IPS DF 4.7 (cell line): ENCODE measurements at regions not wholly inside any gene's neighbourhood (a gene's known extent, or its start where the extent isn't known, plus 50 kb on each side); places are given as distances from the start of the nearest gene placed in this dataset.
"Not testable (repeated sequence)": the region's sequence is repeated elsewhere in the genome, so short reads cannot be mapped to it uniquely, and the experiment has no call there.

Experiments used
- DNase-seq: peaks from one replicate; pipeline ENCODE4 v3.0.0-alpha.2; 2013; ENCODE audit warnings: low spot score; ENCODE audit errors: extremely low read depth

GRCh38 chr10:62585211-62585775 lies 211.1 kb downstream of the ZNF365 start:
- no peak for DNase-seq

- no peak for DNase-seq
Observed at GRCh38 chr10:62587011-62587410, 212.8 kb downstream of the ZNF365 start.

DNA sequence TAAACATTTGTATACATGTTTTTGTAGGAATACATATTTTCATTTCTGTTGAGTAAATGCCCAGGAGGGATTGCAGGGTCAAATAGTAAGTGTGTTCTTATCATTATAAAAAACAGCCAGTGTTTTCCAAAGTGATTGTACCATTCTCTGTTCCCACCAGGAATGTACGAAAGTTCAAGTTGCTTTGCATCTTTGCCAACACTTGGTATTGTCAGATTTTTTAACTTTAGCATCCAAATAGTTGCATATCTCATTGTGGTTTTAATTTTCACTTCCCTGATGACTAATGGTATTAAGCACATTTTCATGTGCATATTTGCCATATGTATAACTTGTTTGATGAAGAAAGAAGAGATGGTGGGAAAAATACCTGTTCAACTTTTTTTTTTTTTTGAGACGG lies 213.9 kb downstream of the ZNF365 start:
- no peak for DNase-seq

DNA sequence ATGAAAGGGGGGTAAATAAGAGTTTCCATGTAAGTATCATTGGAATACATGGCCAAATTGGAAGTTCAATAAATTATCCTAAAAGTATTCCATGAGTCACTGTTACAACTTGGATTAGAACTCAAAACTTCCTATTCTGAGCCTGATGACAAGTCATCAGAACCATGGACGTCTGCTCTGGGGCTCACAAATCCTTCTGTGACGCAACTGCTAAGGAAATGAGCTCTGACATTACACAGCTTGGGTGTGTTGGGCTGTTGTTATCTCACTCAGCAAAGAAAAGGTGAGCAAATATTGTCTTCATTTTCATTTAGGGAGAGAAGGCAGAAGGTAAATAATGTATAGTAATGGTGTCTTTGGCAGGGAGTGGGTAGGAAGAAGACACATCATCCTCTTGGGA lies 214.8 kb upstream of the ADO start:
- no peak for DNase-seq

DNA sequence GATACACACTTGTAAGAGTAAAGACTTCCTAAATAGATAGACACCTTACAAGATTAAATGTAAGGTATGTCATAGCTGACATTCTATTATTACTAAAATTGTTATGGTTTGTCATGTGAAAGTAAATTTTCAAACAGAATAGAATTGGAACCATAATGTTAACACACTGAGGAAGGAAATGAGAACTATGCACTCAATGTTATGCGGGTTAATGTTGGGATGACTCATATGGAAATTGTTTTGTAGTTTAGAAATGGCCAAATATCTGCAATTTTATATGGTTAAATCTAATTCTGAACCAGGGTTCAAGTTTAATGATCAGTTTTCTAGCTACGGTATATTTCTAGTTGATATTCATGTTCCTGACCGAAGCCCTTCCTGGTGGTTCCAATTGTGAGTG lies 214.2 kb upstream of the ADO start:
- DNase-seq = no peak

- DNase-seq = peak; percentile 36
Observed at GRCh38 chr10:62594093-62594520, 210.4 kb upstream of the ADO start.

- no peak for DNase-seq
Observed at GRCh38 chr10:62597226-62597625, 207.3 kb upstream of the ADO start.

GRCh38 chr10:62599161-62599560 lies 205.4 kb upstream of the ADO start:
- no peak for DNase-seq

DNA sequence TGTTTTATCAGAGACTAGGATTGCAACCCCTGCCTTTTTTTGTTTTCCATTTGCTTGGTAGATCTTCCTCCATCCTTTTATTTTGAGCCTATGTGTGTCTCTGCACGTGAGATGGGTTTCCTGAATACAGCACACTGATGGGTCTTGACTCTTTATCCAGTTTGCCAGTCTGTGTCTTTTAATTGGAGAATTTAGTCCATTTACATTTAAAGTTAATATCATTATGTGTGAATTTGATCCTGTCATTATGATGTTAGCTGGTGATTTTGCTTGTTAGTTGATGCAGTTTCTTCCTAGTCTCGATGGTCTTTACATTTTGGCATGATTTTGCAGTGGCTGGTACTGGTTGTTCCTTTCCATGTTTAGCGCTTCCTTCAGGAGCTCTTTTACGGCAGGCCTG lies 198.0 kb upstream of the ADO start:
- not testable (repeated sequence) for DNase-seq

DNA sequence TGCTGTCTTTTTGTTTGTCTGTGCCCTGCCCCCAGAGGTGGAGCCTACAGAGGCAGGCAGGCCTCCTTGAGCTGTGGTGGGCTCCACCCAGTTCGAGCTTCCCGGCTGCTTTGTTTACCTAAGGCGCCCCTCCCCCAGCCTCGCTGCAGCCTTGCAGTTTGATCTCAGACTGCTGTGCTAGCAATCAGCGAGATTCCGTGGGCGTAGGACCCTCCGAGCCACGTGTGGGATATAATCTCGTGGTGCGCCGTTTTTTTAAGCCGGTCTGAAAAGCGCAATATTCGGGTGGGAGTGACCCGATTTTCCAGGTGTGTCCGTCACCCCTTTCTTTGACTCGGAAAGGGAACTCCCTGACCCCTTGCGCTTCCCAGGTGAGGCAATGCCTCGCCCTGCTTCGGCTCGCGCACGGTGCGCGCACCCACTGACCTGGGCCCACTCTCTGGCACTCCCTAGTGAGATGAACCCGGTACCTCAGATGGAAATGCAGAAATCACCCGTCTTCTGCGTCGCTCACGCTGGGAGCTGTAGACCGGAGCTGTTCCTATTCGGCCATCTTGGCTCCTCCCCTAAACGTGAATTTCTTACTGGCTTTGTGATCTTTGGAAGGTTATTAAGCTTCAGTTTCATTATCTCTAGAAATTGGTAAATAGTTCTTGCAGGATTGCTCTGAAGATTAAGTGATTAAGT lies 196.2 kb upstream of the ADO start:
- not testable (repeated sequence) for DNase-seq

- DNase-seq = peak; percentile 38
Observed at GRCh38 chr10:62610649-62611229, 193.8 kb upstream of the ADO start.

- no peak for DNase-seq
Observed at GRCh38 chr10:62613424-62613823, 191.1 kb upstream of the ADO start.

- no peak for DNase-seq
Observed at GRCh38 chr10:62613859-62614258, 190.7 kb upstream of the ADO start.

GRCh38 chr10:62614389-62615157 lies 189.9 kb upstream of the ADO start:
- no peak for DNase-seq

GRCh38 chr10:62616885-62617590 lies 187.5 kb upstream of the ADO start:
- no peak for DNase-seq

GRCh38 chr10:62617652-62618051 lies 186.9 kb upstream of the ADO start:
- DNase-seq = no peak

GRCh38 chr10:62618054-62618453 lies 186.5 kb upstream of the ADO start:
- no peak for DNase-seq

- no peak for DNase-seq
Observed at GRCh38 chr10:62618576-62619412, 185.7 kb upstream of the ADO start.

- no peak for DNase-seq
Observed at GRCh38 chr10:62619413-62619738, 185.1 kb upstream of the ADO start.

DNA sequence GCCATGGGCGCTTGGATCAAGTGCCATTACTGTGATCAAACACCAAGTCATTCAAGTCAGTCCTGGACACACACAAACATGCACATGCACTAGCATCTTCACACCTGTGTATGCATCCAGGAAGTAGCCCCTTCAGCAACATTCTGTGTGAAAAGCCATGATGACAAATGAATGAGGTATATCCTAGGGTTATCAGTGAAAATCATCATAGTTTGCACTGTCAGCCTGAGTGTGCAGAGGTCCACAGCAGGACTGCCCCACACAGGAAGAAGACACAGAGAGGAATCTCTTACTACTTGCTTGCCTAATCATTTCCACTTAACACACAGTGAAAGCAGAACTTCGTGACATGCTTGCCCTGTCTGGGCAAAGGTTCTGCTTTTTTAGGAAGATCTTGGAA lies 184.0 kb upstream of the ADO start:
- DNase-seq = no peak

- no peak for DNase-seq
Observed at GRCh38 chr10:62623223-62623622, 181.3 kb upstream of the ADO start.
